Endothelial cell of umbilical vein (primary cell): ENCODE measurements at regions not wholly inside any gene's neighbourhood (a gene's known extent, or its start where the extent isn't known, plus 50 kb on each side); places are given as distances from the start of the nearest gene placed in this dataset.

ENCODE experiments used
- BruUV-seq: library from RNA; stranded (reverse); fragments of 400-500 nt; replicated peaks from 2 replicates; lab custom pipeline; 2021; lab: Mats Ljungman, UMichigan
- CTCF ChIA-PET: fragments of 300-600, 350-600 bp; sonication (Branson Sonifier 250); formaldehyde crosslinking; loops from one replicate; lab custom pipeline; 2021; ENCODE audit warnings: antibody characterized with exemption, inconsistent platforms; lab: Charles Lee
- POLR2A ChIA-PET: fragments of 300-600, 350-600 bp; sonication (Branson Sonifier 250); formaldehyde crosslinking; loops from one replicate; lab custom pipeline; 2021; ENCODE audit warnings: antibody characterized with exemption, inconsistent platforms; lab: Charles Lee
- DNase-seq: peaks from one replicate; pipeline ENCODE4 v3.0.0-alpha.2; 2011; ENCODE audit warnings: low read depth, low spot score
- FAIRE-seq: peaks from 2 replicates; lab custom pipeline; 2011; peaks lifted over from hg19 to GRCh38; lab: Jason Lieb, UNC
- H2AFZ ChIP-seq: 2 replicates; pipeline ENCODE4 v1.6.0; 2012; ENCODE audit warnings: low read depth, low read length, control low read depth, inconsistent platforms
- H3K27ac ChIP-seq: 2 replicates; pipeline ENCODE4 v1.5.1; 2011; ENCODE audit warnings: low read depth, mild to moderate bottlenecking, control low read depth, low read length, moderate library complexity; ENCODE audit not compliant: insufficient read depth
- H3K27me3 ChIP-seq, 2 experiments: 2 replicates each; pipeline versions ENCODE4 v1.6.0 to v1.6.1; 2011; ENCODE audit warnings: low read length in 2 of 2, mixed read lengths in 1 of 2; ENCODE audit not compliant: control insufficient read depth in 2 of 2, insufficient read depth in 2 of 2
- H3K36me3 ChIP-seq, 2 experiments: 2 replicates in 1 of 2; 3 replicates in 1 of 2; pipeline ENCODE4 v1.5.1; 2011; ENCODE audit warnings: low read length in 2 of 2, mild to moderate bottlenecking in 1 of 2, moderate library complexity in 1 of 2; ENCODE audit not compliant: control insufficient read depth in 2 of 2, insufficient read depth in 2 of 2; ENCODE audit errors: extremely low read depth in 1 of 2
- H3K4me1 ChIP-seq: 3 replicates; pipeline ENCODE4 v1.5.1; 2011; ENCODE audit warnings: mild to moderate bottlenecking, low read length; ENCODE audit not compliant: control insufficient read depth, insufficient read depth; ENCODE audit errors: extremely low read depth
- H3K4me2 ChIP-seq: 2 replicates; pipeline ENCODE4 v1.6.1; 2011; ENCODE audit warnings: low read length, control low read depth, mixed read lengths; ENCODE audit not compliant: insufficient read depth
- H3K4me3 ChIP-seq, 3 experiments: fragments of 200-600 bp in 1 of 3; sonication (generic), shearing (Covaris generic) in 1 of 3; replicated peaks in 1 of 3; 2 replicates each; pipeline ENCODE4 v1.5.1; 2011 to 2016; ENCODE audit warnings: control low read depth in 3 of 3, low read length in 3 of 3, mild to moderate bottlenecking in 2 of 3, inconsistent platforms in 1 of 3, low read depth in 1 of 3, moderate library complexity in 1 of 3; ENCODE audit not compliant: insufficient read depth in 1 of 3
- H3K79me2 ChIP-seq: 2 replicates; pipeline ENCODE4 v1.6.0; 2012; ENCODE audit warnings: low read length, inconsistent platforms; ENCODE audit not compliant: control insufficient read depth, insufficient read depth
- H3K9ac ChIP-seq: replicated peaks from 2 replicates; pipeline ENCODE3; 2011; ENCODE audit warnings: low read length, control low read depth; ENCODE audit not compliant: insufficient read depth; ENCODE audit errors: extremely low read depth
- H3K9me1 ChIP-seq: replicated peaks from 3 replicates; pipeline ENCODE4 v1.6.0; 2011; ENCODE audit warnings: mild to moderate bottlenecking, low read length; ENCODE audit not compliant: control insufficient read depth, insufficient read depth; ENCODE audit errors: extremely low read depth
- H3K9me3 ChIP-seq: replicated peaks from 2 replicates; pipeline ENCODE4 v1.5.1; 2012; ENCODE audit warnings: low read length, inconsistent platforms; ENCODE audit not compliant: control insufficient read depth, insufficient read depth
- H4K20me1 ChIP-seq: replicated peaks from 2 replicates; pipeline ENCODE3; 2011; ENCODE audit warnings: mild to moderate bottlenecking, low read length; ENCODE audit not compliant: control insufficient read depth, insufficient read depth; ENCODE audit errors: extremely low read depth
- EZH2 ChIP-seq: IDR thresholded peaks from 2 replicates; pipeline ENCODE4 v1.6.1; 2012; ENCODE audit warnings: borderline replicate concordance, low read depth, mild to moderate bottlenecking, moderate library complexity, low read length, inconsistent platforms; ENCODE audit not compliant: severe bottlenecking
- FOS ChIP-seq: IDR thresholded peaks from 2 replicates; pipeline ENCODE4 v1.6.1; 2011; ENCODE audit warnings: mild to moderate bottlenecking, low read length, moderate library complexity, borderline replicate concordance; ENCODE audit not compliant: insufficient read depth
- GATA2 ChIP-seq: IDR thresholded peaks from 2 replicates; pipeline ENCODE4 v1.7.0; 2011; ENCODE audit warnings: low read depth, mild to moderate bottlenecking, moderate library complexity, mixed read lengths, low read length; ENCODE audit not compliant: insufficient read length, insufficient read depth
- JUN ChIP-seq: IDR thresholded peaks from 2 replicates; pipeline ENCODE4 v1.6.1; 2011; ENCODE audit warnings: borderline replicate concordance, low read depth; ENCODE audit not compliant: insufficient read length, insufficient read depth
- MYC ChIP-seq: IDR thresholded peaks from one replicate; pipeline ENCODE4 v1.6.1; 2011; ENCODE audit warnings: mild to moderate bottlenecking, low read depth, low read length
- POLR2A ChIP-seq: IDR thresholded peaks from 2 replicates; pipeline ENCODE4 v1.6.1; 2012; ENCODE audit warnings: low read depth, mild to moderate bottlenecking, control low read depth, low read length
- POLR2AphosphoS5 ChIP-seq: IDR thresholded peaks from 2 replicates; pipeline ENCODE4 v1.6.1; 2012; ENCODE audit warnings: low read depth, mild to moderate bottlenecking, control low read depth, low read length, moderate library complexity; ENCODE audit not compliant: insufficient read depth
- dilution Hi-C: fragments of 300-500 bp; cut with MboI; formaldehyde crosslinking; loops from one replicate; pipeline ENCODE4 v1.15.0; 2019; ENCODE audit warnings: low sequenced_read_pairs; ENCODE audit not compliant: extremely low pct_ligation_motif_present
- intact Hi-C: fragments of 100-400 bp; cut with micrococcal nuclease; formaldehyde crosslinking; loops from one replicate; pipeline ENCODE4 v1.10.0; 2022
- TF ChIP-seq, protein P1 (sequence below): IDR thresholded peaks from 2 replicates; pipeline ENCODE4 v1.6.1; 2011; ENCODE audit not compliant: insufficient read depth, insufficient read length
- TF ChIP-seq, protein P2 (sequence below), 2 donors: IDR thresholded peaks; 1 replicate in 1 of 2; 2 replicates in 1 of 2; pipeline ENCODE4 v1.5.1; 2011; ENCODE audit warnings: low read length in 2 of 2, mild to moderate bottlenecking in 2 of 2, moderate library complexity in 2 of 2, control low read depth in 1 of 2, inconsistent platforms in 1 of 2, low read depth in 1 of 2; ENCODE audit not compliant: insufficient read depth in 1 of 2; ENCODE audit errors: extremely low read depth in 1 of 2

- Histone ChIP-seq H3K36me3 (no peaks in the 10 kb centered on the region), H3K9me1 (no peaks in the 10 kb centered on the region), H3K9me3 (no peaks in the 10 kb centered on the region), H3K9ac (no peak overlapping the region), H3K27me3 (no peaks in the 10 kb centered on the region), H3K4me3 (no peak overlapping the region), H2AFZ (no peak overlapping the region), H3K4me2 (no peak overlapping the region), H4K20me1 (no peaks in the 10 kb centered on the region), H3K27ac (no peak overlapping the region), H3K79me2 (no peaks in the 10 kb centered on the region), H3K4me1 (no peaks in the 10 kb centered on the region)
- FAIRE-seq (no peak), DNase-seq (no peak)
- ChIA-PET POLR2A (no interaction called here), CTCF (no interaction called here)
- intact Hi-C loops, result no loop called here
- no TSS peak for BruUV-seq
- TF ChIP-seq EZH2, result no peak
- no peak for TF ChIP-seq FOS
- TF ChIP-seq, protein P1, sequence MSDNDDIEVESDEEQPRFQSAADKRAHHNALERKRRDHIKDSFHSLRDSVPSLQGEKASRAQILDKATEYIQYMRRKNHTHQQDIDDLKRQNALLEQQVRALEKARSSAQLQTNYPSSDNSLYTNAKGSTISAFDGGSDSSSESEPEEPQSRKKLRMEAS, result no peak
- TF ChIP-seq, protein P2, sequence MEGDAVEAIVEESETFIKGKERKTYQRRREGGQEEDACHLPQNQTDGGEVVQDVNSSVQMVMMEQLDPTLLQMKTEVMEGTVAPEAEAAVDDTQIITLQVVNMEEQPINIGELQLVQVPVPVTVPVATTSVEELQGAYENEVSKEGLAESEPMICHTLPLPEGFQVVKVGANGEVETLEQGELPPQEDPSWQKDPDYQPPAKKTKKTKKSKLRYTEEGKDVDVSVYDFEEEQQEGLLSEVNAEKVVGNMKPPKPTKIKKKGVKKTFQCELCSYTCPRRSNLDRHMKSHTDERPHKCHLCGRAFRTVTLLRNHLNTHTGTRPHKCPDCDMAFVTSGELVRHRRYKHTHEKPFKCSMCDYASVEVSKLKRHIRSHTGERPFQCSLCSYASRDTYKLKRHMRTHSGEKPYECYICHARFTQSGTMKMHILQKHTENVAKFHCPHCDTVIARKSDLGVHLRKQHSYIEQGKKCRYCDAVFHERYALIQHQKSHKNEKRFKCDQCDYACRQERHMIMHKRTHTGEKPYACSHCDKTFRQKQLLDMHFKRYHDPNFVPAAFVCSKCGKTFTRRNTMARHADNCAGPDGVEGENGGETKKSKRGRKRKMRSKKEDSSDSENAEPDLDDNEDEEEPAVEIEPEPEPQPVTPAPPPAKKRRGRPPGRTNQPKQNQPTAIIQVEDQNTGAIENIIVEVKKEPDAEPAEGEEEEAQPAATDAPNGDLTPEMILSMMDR (IDR thresholded peaks at IDR 0.05; ENCODE audit: extremely low read depth in 1 of 2, insufficient read depth in 1 of 2, low read depth in 1 of 2, low read length in 2 of 2), result no peak
- no peak for TF ChIP-seq JUN
- TF ChIP-seq MYC, result no peak
- TF ChIP-seq GATA2, result no peak
- TF ChIP-seq POLR2AphosphoS5, result no peak
- no peak for TF ChIP-seq POLR2A
- dilution Hi-C loops, result no loop called here
Measured at GRCh38 chr13:105684216-105684615, 851.2 kb downstream of the EFNB2 start.
